ENCODE measurements at regions not wholly inside any gene's neighbourhood (a gene's known extent, or its start where the extent isn't known, plus 50 kb on each side); places are given as distances from the start of the nearest gene placed in this dataset.
A peak's percentile ranks its signal among the peaks of the same experiment; 100 is the strongest.

DNA sequence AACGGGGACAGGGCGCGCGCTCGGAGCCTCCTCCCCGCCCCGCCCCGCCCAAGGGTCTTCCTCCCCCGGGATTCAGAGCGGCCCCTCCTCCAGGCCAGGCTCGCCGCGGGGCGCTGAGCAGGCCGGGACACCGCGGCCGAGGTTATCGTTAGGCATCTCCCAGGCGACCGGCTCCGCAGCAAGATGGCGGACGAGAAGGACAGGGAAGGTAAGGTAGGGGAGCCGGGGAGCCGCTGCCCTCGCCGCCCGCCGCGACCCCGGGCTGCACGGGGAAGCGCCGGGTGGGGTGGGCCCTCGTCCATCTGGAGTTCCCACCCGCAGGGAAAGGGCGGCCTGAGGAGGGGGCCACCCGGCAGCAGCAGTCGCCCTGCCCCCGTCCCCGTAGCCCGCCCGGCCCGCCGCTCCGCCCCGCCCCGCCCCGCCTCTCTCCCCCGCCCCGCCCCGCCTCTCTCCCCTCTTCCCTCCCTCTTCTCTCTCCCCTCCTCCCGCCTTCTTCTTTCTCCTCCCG, 105.9 kb upstream of the HNRNPU start:
- peak; percentile 95 for DNase-seq

DNA sequence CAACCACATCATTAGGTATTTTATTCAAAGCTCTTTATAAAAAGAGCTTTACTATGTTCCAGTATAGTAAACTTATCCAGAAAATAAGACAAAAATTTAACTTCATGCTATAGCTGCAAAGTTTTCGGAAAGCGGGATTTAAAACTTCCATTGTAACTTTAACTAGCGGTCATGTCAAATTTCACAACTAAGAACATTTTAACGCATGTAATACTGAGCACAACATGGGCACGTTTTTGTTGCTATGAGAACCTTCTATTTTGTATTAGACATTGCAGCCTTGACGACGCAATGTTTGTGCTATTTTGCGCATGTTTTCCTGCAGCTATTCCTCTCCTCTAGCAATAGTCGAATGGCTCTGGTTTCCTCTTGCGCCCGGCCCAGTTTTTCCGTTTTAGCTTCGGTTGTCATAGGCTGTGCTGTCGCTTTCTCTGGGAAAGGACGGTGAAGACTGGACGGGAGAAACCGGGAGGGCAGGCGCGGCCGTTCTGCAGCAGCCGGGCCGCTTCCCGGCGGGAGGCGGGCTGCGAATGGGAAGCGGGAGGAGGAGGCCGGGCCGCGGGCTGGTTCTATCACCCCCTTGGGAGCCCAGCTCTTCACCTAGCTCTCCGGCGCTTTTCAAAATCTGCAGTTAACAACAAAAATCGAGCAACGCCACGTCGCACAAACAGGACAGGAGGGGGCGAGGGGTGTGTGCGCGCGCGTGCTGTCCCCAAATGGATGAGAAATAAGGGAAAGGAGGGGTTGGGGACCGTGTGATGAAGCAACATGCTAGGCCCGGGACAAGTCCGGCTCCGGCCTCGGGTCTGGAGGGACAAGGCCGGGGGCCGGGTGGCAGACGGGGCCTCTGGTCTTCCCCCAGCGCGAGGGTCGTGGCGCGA, 105.3 kb upstream of the HNRNPU start:
- peak; percentile 96 for DNase-seq

DNA sequence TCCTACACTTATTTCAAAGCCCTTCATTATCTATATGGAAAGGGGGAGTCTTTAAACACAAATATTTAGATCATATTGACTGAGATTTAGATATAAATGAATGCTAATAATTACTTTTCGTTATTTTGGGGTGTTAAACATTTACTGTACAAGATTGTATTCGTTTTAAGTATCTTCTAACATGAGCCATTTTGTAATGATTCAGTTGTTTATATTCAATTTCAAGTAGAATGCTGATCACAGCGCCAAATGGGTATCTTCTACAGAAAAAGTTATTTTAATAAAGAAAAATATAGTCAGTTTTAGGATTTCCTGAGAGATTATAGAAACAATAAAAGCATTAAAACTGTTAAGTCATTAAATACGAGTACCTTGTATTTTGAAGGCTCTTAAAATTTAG, 104.5 kb upstream of the HNRNPU start:
- no peak for DNase-seq

DNA sequence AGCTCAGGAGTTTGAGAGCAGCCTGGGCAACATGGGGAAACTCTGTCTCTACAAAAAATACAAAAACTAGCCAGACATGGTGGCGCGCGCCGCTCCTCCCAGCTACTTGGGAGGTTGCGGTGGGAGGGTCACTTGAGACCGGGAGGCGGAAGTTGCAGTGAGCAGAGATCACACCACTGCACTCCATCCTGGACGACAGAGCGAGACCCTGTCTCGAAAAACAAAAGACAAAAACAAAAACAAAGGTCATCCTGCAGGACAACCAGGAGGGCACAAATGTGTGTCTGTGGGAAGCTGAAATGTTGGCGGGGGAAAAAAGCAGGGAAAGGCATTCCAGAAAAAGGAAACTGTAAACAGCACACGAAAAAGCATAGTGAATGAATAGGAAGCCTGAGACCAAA, 104.1 kb upstream of the HNRNPU start:
- peak; percentile 26 for DNase-seq

DNA sequence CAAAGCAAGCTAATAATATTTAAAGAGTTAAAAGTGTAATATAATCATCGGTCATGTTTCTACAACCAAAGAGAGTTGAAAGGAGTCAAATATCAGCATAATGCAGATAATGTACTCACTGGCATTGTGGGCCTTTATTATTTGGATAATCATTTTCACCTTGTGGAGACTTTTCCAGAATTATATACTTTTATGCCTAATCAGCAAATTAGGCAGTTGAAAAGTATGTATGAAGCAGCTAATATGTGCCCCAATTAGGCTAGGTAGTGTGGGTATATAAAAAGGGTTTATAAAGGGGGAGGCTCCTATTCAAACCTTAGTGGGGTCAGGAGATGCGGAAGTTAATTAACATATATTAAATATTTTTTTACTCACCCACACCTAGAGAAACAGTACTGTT, 102.8 kb upstream of the HNRNPU start:
- no peak for DNase-seq

DNA sequence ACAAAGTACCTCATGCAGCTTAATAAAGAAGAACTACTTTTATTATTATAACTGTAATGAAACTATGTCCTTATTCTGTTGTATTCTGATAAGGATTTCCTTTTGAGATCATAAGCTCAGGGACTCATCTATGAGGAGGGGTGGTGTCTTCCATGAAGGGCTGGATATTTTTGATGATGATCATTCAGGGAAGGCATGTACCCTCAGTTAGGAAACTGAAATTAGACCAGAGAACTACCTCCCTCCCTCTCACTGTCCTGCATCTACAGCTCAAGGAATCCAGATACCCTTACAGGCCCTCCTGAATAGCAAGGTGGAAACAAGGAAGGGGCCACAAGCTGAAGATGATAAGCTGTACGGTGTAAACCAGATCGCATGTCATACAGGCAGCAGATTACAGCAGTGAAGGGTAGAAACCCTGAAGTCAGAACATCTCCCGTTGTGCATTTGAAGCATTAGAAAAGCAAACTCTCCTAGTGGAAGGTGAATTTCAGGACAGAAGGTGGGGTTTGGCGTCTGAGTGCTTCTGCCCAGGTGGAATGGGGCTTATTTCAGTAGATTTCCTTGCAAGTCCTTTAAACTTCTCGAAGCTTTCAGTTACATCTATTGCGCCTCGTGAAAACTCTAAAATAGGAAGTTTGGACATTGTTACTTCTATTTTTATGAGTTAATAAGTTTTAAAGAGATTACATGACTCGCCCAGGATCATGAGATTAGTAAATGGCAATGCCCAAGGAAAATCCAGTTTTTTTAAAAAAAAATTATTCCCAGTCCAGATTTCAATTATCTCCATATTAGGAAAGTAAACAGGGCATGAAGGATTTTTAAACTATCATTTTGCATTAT, 101.1 kb upstream of the HNRNPU start:
- no peak for DNase-seq

DNA sequence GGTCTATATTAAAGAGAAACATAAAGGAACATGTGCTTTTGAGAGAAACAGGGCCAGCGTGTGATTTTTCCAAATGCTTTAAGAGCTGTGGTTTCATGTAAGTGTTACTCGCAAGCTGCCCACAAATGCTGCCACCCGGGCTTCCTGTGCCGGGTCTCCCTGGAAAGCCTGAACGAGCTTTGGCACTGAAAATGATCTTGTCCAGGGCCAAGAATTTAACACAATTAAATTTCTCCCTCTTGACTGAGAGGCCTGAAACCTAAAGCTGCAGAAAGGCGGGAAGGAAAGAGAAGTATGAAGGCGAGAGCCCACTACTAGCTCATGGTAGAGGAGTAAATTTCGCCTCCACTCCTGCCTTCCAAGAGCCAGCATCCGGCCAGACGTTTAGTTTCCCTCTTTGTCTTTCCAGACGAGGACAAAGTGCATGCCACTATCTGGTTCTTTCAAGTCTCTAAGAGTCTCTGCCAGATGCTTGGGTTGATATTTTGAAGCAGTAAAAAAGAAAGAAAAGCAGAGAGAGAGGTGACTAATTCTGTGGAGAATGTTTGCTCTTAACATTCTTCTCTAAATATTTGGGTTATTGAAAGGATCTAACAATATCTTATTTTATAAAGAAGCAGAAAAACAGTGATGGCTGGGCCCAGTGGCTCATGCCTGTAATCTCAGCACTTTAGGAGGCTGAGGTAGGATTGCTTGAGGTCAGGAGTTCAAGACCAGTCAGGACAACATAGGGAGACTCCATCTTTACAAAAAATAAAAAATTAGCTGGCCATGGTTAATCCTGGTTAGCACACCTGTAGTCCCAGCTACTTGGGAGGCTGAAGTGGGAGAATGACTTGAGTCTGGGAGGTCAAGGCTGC, 100.0 kb upstream of the HNRNPU start:
- no peak for DNase-seq

DNA sequence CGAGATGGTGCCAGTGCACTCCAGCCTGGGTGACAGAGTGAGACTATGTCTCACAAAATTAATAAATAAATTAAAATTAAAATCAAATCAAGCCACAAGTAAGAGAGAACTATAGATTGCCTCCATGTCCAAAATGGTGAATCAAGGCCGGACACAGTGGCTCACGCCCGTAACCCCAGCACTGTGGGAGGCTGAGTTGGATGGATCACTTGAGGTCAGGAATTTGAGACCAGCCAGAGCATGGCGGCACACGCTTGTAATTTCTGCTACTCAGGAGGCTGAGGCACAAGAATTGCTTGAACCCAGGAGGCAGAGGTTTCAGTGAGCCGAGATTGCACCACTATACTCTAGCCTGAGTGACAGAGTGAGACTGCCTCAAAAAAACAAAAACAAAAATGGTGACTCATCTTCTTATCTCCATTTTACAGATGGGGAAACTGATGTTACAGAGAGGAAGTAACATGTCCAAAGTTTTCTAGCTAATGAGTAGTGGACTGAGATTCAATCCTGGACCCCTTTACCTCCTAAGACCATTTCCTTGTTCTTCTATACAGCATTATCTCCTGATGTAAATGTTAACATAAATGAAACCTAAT, 99.0 kb upstream of the HNRNPU start:
- no peak for DNase-seq

DNA sequence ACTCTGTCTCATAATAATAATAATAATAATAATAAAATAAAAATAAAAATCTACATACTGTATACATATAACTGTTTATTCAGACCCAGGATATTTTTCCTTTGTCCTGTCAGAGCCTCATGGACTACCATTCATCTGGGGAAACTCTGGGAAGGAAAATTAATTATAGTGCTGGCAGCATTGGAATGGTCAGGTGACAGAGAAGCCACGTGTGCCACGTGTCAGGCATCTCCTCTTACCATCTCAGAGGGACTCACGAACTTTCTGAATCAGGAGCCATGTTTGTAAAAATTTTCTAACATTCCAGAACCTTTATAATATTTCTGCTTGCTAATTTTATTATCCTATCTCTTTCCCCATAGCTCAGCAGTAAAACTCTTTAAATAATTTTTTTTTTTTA, 97.8 kb upstream of the HNRNPU start:
- no peak for DNase-seq

DNA sequence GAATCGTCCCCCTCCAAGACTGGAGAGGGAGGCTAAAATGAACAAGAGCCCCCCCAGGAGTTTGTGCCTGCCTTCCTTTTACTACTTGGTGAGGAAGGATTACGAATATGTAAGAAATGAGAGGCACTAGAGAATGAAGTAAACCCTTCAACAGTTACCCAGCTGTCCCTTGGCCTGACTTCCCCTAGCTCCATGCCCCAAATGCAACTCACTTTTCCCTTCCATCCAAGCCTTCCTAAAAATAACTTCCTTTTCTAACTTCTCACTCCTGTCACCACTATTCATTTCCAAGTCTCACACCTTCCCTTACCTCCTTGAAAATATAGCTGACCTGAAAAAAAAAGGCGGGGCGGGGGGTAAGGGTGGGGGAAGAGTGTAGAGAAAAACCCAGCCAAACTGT, 96.6 kb upstream of the HNRNPU start:
- DNase-seq, result no peak

DNA sequence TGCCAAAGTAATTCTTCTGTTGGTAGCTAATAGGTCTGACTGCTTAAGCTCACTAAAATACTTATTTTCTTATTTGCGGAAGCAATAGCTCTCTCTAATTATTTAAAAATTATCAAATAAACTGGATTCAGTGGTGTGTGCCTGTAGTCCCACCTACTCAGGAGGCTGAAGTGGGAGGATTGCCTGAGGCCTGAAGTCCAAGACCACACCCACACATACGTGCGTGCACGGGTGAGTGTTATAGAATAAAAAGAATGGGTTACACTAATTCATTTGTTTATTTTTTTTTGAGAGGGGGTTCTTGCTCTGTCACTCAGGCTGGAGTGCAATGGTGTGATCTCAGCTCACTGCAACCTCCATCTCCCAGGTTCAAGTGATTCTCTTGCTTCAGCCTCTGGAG, 94.2 kb upstream of the HNRNPU start:
- no peak for DNase-seq

DNA sequence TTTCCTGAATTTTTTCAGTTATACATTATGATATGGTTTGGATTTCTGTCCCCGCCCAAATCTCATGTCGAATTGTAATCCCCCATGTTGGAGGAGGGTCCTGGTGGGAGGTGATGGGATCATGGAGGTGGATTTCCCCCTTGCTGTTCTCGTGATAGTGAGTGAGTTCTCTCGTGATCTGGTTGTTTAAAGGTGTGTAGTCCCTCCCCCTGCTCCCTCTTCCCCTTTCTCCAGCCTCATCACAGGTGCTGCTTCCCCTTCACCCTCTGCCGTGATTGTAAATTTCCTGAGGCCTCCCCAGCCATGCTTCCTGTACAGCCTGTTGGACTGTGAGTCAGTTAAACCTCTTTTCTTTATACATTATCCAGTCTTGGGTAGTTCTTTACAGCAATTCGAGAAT, 93.2 kb upstream of the HNRNPU start:
- DNase-seq, result no peak

DNA sequence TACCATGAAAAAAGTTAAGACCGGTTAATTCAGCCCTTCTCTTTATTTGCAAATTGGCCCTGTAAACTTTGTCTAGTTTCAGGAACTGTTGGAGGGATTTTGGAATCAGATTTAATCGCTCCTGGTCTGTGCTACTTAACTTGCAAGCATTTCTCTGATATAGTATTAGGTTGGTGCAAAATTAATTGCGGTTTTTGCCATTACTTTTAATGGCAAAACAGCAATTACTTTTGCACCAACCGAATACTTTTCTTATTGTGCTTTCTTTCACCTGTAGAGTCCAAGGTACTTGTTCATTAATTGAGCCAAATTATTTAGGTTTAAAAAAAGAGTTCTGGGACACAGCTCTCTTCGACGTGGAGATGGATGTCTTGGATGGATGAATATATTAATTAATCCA, 92.8 kb upstream of the HNRNPU start:
- no peak for DNase-seq

DNA sequence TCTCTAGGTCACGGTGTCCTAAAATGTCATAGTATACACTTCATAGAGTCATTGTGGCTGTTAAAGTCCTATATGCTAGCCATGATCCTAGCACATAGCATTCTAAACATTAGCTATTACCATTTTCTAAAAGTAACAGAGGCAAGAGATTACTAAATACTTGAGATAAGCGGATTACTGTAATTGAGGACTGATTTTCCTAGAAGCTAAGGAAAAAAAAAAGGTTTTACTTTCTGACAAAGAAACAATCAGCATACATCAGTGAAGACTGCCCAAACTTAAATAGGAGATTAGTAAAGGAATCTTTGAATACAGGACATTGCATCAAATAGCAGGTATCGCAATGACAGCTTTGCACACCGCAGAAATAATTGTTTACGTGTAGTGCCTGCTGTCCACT, 91.3 kb upstream of the HNRNPU start:
- DNase-seq, result no peak

DNA sequence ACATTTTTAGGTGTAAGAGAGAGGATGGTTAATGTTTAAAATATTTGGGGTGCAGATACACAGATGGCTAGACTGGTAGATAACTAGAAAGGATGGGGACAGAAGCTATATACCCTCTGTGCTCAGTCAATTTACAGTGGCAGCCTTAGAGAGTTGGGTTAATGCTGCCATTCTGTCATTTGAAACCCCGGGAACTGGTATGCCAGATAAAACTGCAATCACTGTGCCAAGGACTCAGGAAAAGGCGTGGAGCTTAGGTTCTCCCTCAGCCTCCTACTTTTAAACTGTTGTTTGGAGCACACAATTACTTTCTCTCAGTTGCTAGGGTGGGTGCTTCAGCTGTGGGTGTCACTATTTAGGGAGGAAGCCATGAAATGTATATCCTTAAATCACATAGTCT, 90.0 kb upstream of the HNRNPU start:
- no peak for DNase-seq

DNA sequence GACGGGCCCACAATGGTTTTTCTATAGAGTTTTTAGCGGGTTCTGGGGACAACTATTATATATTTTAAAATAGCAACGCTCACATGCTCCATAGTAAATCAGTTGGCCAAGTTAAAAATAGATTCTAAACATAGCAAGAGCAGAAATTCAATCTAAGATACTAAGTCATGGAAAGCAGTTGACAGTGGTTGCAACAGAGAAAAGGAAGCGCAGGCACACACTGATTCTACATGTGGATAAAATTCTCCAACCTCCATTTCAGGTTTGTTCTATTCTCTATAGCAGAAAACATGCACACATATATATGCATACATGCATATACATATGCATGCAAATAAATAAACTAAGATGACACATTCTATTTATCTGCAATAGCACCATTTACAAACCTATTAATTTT, 89.6 kb upstream of the HNRNPU start:
- DNase-seq, result no peak

DNA sequence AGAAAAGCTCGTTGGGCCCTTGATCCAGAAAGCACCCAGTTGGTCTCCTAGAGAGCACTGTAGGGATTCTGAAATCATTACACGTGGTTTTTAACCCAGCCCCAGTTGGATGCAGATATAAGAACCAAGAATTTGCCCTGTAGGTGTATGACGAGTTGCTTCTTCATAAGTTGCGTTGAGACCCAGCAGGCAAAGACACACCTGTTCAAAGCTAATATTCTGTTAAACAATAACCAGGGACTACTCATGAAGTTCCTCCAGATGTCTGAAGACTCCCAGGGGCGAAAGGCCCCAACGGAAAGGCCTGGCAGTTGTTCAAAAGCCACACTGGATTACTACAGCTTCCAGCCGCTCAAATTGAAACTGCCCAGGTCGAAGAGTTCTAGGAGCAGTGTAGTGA, 88.6 kb upstream of the HNRNPU start:
- no peak for DNase-seq

DNA sequence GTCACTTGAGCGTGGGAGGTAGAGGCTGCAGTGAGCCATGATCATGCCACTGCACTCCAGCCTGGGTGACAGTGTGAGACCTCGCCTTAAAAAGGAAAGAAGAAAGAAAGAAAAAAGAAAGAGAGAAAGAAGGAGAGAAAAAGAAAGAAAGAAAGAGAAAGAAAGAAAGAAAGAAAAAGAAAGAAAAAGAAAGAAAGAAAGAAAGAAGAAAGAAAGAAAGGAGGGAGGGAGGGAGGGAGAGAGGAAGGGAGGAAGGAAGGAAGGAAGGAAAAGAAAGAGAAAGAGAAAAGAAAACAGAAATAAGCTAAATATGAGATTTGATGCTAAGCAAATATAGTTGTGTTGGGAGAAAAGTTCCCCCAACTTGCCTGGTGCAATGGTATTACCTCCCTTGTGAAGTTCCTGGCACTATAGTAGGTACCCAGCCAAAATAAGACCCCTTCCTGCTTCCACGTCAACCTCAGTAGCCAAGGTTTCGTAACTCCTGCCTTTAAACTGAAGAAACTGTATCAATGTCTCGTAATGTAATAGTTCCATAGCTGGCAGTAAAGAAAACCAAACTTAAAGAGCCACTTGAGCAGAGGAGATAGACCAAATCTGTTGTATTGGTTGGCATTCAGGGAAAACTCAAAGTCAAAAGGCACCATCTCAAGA, 88.1 kb upstream of the HNRNPU start:
- no peak for DNase-seq

DNA sequence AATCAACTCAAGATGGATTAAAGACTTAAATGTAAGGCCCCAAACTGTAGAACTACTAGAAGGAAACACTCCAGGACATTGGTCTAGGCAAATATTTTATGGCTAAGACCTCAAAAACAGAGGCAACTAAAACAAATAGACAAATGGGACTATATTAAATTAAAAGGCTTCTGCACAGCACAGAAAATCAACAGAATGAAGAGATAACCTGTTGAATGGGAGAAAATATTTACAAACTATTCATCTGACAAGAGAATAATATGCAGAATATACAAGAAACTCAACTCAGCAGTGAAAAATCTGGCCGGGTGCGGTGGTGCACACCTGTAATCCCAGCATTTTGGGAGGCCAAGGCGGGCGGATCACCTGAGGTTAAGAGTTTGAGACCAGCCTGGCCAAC, 84.1 kb upstream of the HNRNPU start:
- no peak for DNase-seq

DNA sequence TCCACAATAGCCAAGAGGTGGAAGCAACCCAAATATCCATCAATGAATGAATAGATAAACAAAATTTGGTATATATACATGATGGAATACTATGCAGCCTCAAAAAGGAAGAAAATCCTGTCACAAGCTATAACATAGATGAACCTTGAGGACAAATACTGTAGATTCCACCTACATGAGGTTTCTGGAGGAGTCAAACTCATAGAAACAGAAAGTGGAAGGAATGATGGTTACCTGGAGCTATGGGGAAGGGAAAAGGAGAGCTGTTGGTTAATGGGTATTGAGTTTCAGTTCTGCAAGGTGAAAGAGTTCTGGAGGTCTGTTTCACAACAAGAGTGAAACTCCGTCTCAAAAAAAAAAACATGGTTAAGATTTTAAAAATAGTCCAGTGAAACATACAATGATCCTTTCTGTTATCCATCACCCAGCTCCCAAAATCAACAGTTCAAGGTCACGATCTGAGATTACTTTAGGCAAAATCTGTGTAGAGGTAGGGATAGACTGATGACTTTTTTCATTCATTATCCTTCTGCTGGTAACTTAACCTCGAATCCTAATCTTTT, 80.8 kb upstream of the HNRNPU start:
- no peak for DNase-seq

DNA sequence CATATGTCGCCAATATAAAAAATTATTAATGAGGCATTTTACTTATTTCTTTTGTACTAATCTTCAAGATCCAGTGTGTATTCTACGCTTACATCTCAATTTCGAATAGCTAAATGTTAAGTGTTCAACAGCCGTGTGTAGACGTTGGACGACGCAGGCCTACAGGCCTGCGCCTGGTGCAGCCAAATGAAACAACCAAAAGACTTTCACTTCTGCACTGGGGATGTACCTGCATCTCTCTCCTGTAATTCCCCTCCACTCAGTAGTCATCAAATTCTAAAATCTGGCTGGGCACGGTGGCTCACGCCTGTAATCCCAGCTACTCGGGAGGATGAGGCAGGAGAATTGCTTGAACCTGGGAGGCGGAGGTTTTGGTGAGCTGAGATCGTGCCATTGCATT, 76.8 kb upstream of the HNRNPU start:
- no peak for DNase-seq

DNA sequence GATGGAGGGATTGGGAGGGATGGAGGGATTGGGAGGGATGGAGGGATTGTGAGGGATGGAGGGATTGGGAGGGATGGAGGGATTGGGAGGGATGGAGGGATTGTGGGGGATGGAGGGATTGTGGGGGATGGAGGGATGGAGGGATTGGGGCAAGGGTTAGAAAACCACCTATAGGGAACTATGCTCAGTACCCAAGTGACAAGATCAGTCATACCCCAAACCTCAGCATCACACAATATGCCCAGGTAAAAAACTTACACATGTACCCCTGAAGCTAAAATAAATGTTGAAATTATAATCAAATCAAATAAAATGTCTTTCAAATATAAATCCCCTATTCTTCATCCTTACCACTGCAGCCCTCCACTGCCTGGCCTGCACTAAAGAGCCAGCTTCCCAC, 72.8 kb upstream of the HNRNPU start:
- DNase-seq, result no peak
